ENCODE measurements at regions not wholly inside any gene's neighbourhood (a gene's known extent, or its start where the extent isn't known, plus 50 kb on each side); places are given as distances from the start of the nearest gene placed in this dataset.

GRCh38 chr2:43135583-43135982, 90.8 kb downstream of the ZFP36L2 start:
- ATAC-seq, result no peak
- TF ChIP-seq CTCF (IDR thresholded peaks at IDR 0.05 in 4 of 5, conservative IDR thresholded peaks at IDR 0.05 in 1 of 5) (no peak), POLR2A (IDR thresholded peaks at IDR 0.05) (no peak)
- no peaks in the 10 kb centered on the region for H3K9me3 ChIP-seq
- in situ Hi-C loops (cut with MboI; ENCODE audit: low sequenced_read_pairs in 4 of 4) (no loop called here), intact Hi-C loops (cut with DNase I; ENCODE audit: low total_unique reads) (no loop called here)
- H3K4me1 ChIP-seq, result peaks cover 16 to 28% of the 10 kb centered on the region in 2 donors
- no peaks in the 10 kb centered on the region for H3K27me3 ChIP-seq
- peak overlapping the region in 3 of 4 donors; percentile 23 to 60 (median 36) for H3K27ac ChIP-seq
- DNase-seq, result no peak
- H3K4me3 ChIP-seq, result no peak overlapping the region
- H3K36me3 ChIP-seq, result no peaks in the 10 kb centered on the region

GRCh38 chr2:43134571-43134889, 91.9 kb downstream of the ZFP36L2 start:
- Histone ChIP-seq H3K4me3 (no peak overlapping the region), H3K36me3 (no peaks in the 10 kb centered on the region), H3K4me1 (peaks cover 21 to 36% of the 10 kb centered on the region in 2 donors), H3K9me3 (no peaks in the 10 kb centered on the region), H3K27me3 (no peaks in the 10 kb centered on the region), H3K27ac (no peak overlapping the region)
- DNase-seq (no peak), ATAC-seq (no peak)
- intact Hi-C loops (cut with DNase I; ENCODE audit: low total_unique reads) (loop anchor here (5.0 kb wide), 1 partner anchor 348 kb away; no protein-coding TSS in a partner anchor), in situ Hi-C loops (cut with MboI; ENCODE audit: low sequenced_read_pairs in 4 of 4) (no loop called here)
- TF ChIP-seq POLR2A (IDR thresholded peaks at IDR 0.05) (no peak), CTCF (IDR thresholded peaks at IDR 0.05 in 4 of 5, conservative IDR thresholded peaks at IDR 0.05 in 1 of 5) (no peak)

GRCh38 chr2:43133708-43134570, 92.5 kb downstream of the ZFP36L2 start:
- Histone ChIP-seq H3K4me1 (peaks cover 21 to 38% of the 10 kb centered on the region in 2 donors), H3K9me3 (no peaks in the 10 kb centered on the region), H3K27me3 (no peaks in the 10 kb centered on the region), H3K27ac (peak overlapping the region in 3 of 4 donors; percentile 77 to 88 (median 84)), H3K36me3 (no peaks in the 10 kb centered on the region), H3K4me3 (no peak overlapping the region)
- no peak for TF ChIP-seq CTCF (IDR thresholded peaks at IDR 0.05 in 4 of 5, conservative IDR thresholded peaks at IDR 0.05 in 1 of 5)
- no peak for TF ChIP-seq POLR2A (IDR thresholded peaks at IDR 0.05)
- in situ Hi-C loops (cut with MboI; ENCODE audit: low sequenced_read_pairs in 4 of 4), result no loop called here
- intact Hi-C loops (cut with DNase I; ENCODE audit: low total_unique reads), result loop anchor here (5.0 kb wide), 1 partner anchor 348 kb away; no protein-coding TSS in a partner anchor
- ATAC-seq (no peak), DNase-seq (no peak)

GRCh38 chr2:43133336-43133707, 93.1 kb downstream of the ZFP36L2 start:
- no peak for ATAC-seq
- Histone ChIP-seq H3K27ac (peak overlapping the region in 3 of 4 donors; percentile 77 to 88 (median 84)), H3K36me3 (no peaks in the 10 kb centered on the region), H3K9me3 (no peaks in the 10 kb centered on the region), H3K4me3 (no peak overlapping the region), H3K4me1 (peaks cover 21 to 38% of the 10 kb centered on the region in 2 donors), H3K27me3 (no peaks in the 10 kb centered on the region)
- in situ Hi-C loops (cut with MboI; ENCODE audit: low sequenced_read_pairs in 4 of 4), result no loop called here
- intact Hi-C loops (cut with DNase I; ENCODE audit: low total_unique reads), result loop anchor here (5.0 kb wide), 1 partner anchor 349 kb away; no protein-coding TSS in a partner anchor
- no peak for DNase-seq
- TF ChIP-seq POLR2A (IDR thresholded peaks at IDR 0.05), result no peak
- TF ChIP-seq CTCF (IDR thresholded peaks at IDR 0.05 in 4 of 5, conservative IDR thresholded peaks at IDR 0.05 in 1 of 5), result no peak

Measured in gastrocnemius medialis (tissue), 4 donors.